ENCODE measurements at regions not wholly inside any gene's neighbourhood (a gene's known extent, or its start where the extent isn't known, plus 50 kb on each side); places are given as distances from the start of the nearest gene placed in this dataset.

GRCh38 chr6:110552076-110552475 is 75.7 kb upstream of the SLC22A16 start:
- no peak for DNase-seq (ENCODE audit: low read depth)
- TF ChIP-seq CTCF (IDR thresholded peaks at IDR 0.05; ENCODE audit: insufficient read depth, low read length): no peak
- H3K4me3 ChIP-seq (ENCODE audit: low read depth, low read length): no peak overlapping the region

GRCh38 chr6:110551088-110551487 is 74.7 kb upstream of the SLC22A16 start:
- no peak overlapping the region for H3K4me3 ChIP-seq (ENCODE audit: low read depth, low read length)
- no peak for TF ChIP-seq CTCF (IDR thresholded peaks at IDR 0.05; ENCODE audit: insufficient read depth, low read length)
- DNase-seq (ENCODE audit: low read depth): no peak

- no peak overlapping the region for H3K4me3 ChIP-seq (ENCODE audit: low read depth, low read length)
- DNase-seq (ENCODE audit: low read depth): no peak
- no peak for TF ChIP-seq CTCF (IDR thresholded peaks at IDR 0.05; ENCODE audit: insufficient read depth, low read length)
Observed at GRCh38 chr6:110550353-110550752, 73.9 kb upstream of the SLC22A16 start.

- TF ChIP-seq CTCF (IDR thresholded peaks at IDR 0.05; ENCODE audit: insufficient read depth, low read length): no peak
- no peak overlapping the region for H3K4me3 ChIP-seq (ENCODE audit: low read depth, low read length)
- DNase-seq (ENCODE audit: low read depth): no peak
Observed at GRCh38 chr6:110549277-110549676, 72.9 kb upstream of the SLC22A16 start.

- no peak for TF ChIP-seq CTCF (IDR thresholded peaks at IDR 0.05; ENCODE audit: insufficient read depth, low read length)
Observed at GRCh38 chr6:110548110-110548847, 71.9 kb upstream of the SLC22A16 start.

GRCh38 chr6:110547266-110547964 is 71.0 kb upstream of the SLC22A16 start:
- H3K4me3 ChIP-seq (ENCODE audit: low read depth, low read length): no peak overlapping the region
- TF ChIP-seq CTCF (IDR thresholded peaks at IDR 0.05; ENCODE audit: insufficient read depth, low read length): no peak
- peak; percentile 30 for DNase-seq (ENCODE audit: low read depth)

More at GRCh38 chr6:110548110-110548847, 71.9 kb upstream of the SLC22A16 start:
- DNase-seq (ENCODE audit: low read depth): no peak
- no peak overlapping the region for H3K4me3 ChIP-seq (ENCODE audit: low read depth, low read length)
